ENCODE measurements at regions not wholly inside any gene's neighbourhood (a gene's known extent, or its start where the extent isn't known, plus 50 kb on each side); places are given as distances from the start of the nearest gene placed in this dataset.
"Not testable (repeated sequence)": the region's sequence is repeated elsewhere in the genome, so short reads cannot be mapped to it uniquely, and the experiment has no call there.

- DNase-seq (ENCODE audit: low spot score): no peak
Observed at GRCh38 chr13:21228738-21229137, 52.3 kb downstream of the MRPL57 start.

- DNase-seq (ENCODE audit: low spot score): no peak
Observed at GRCh38 chr13:21229241-21230024, 53.0 kb downstream of the MRPL57 start.

GRCh38 chr13:21230516-21230915 lies 54.1 kb downstream of the MRPL57 start:
- no peak for DNase-seq (ENCODE audit: low spot score)

GRCh38 chr13:21231426-21231940 lies 55.0 kb downstream of the MRPL57 start:
- no peak for DNase-seq (ENCODE audit: low spot score)

GRCh38 chr13:21232196-21232595 lies 55.7 kb downstream of the MRPL57 start:
- no peak for DNase-seq (ENCODE audit: low spot score)

GRCh38 chr13:21232599-21232998 lies 56.1 kb downstream of the MRPL57 start:
- no peak for DNase-seq (ENCODE audit: low spot score)

- DNase-seq (ENCODE audit: low spot score): no peak
Observed at GRCh38 chr13:21233086-21233485, 56.6 kb downstream of the MRPL57 start.

- no peak for DNase-seq (ENCODE audit: low spot score)
Observed at GRCh38 chr13:21234526-21234925, 58.1 kb downstream of the MRPL57 start.

- no peak for DNase-seq (ENCODE audit: low spot score)
Observed at GRCh38 chr13:21235174-21235573, 58.7 kb downstream of the MRPL57 start.

GRCh38 chr13:21237081-21237480 lies 60.6 kb downstream of the MRPL57 start:
- DNase-seq (ENCODE audit: low spot score): no peak

- peak; percentile 3 for DNase-seq (ENCODE audit: low spot score)
Observed at GRCh38 chr13:21238267-21238666, 61.8 kb downstream of the MRPL57 start.

- DNase-seq (ENCODE audit: low spot score): no peak
Observed at GRCh38 chr13:21240586-21240985, 64.1 kb downstream of the MRPL57 start.

GRCh38 chr13:21242236-21242635 lies 65.8 kb downstream of the MRPL57 start:
- DNase-seq (ENCODE audit: low spot score): no peak

- no peak for DNase-seq (ENCODE audit: low spot score)
Observed at GRCh38 chr13:21243045-21243897, 66.8 kb downstream of the MRPL57 start.

GRCh38 chr13:21243898-21244184 lies 67.4 kb downstream of the MRPL57 start:
- DNase-seq (ENCODE audit: low spot score): not testable (repeated sequence)

- no peak for DNase-seq (ENCODE audit: low spot score)
Observed at GRCh38 chr13:21246761-21247452, 70.4 kb downstream of the MRPL57 start.

- no peak for DNase-seq (ENCODE audit: low spot score)
Observed at GRCh38 chr13:21256351-21256761, 79.9 kb downstream of the MRPL57 start.

GRCh38 chr13:21256891-21257290 lies 80.4 kb downstream of the MRPL57 start:
- DNase-seq (ENCODE audit: low spot score): no peak

GRCh38 chr13:21259571-21260455 lies 83.4 kb downstream of the MRPL57 start:
- no peak for DNase-seq (ENCODE audit: low spot score)

- not testable (repeated sequence) for DNase-seq (ENCODE audit: low spot score)
Observed at GRCh38 chr13:21260561-21261290, 84.3 kb downstream of the MRPL57 start.
